ENCODE measurements at regions not wholly inside any gene's neighbourhood (a gene's known extent, or its start where the extent isn't known, plus 50 kb on each side); places are given as distances from the start of the nearest gene placed in this dataset.

- ChIA-PET POLR2A (no interaction called here), CTCF (no interaction called here)
- Histone ChIP-seq H3K9me3 (ENCODE audit: control insufficient read depth, insufficient read depth, low read depth, low read length) (no peaks in the 10 kb centered on the region), H3K4me3 (ENCODE audit: low read depth in 2 of 2, low read length in 2 of 2) (no peak overlapping the region), H3K4me1 (ENCODE audit: control insufficient read depth, insufficient read depth, low read length) (no peaks in the 10 kb centered on the region), H3K36me3 (ENCODE audit: control insufficient read depth, insufficient read depth, low read length) (no peaks in the 10 kb centered on the region), H3K27me3 (ENCODE audit: control insufficient read depth, insufficient read depth, low read length) (no peaks in the 10 kb centered on the region; the same call in 1 of the 2 replicates), H3K27ac (ENCODE audit: low read length) (no peak overlapping the region)
- intact Hi-C loops (cut with micrococcal nuclease; ENCODE audit: unreplicated experiment) = no loop called here
- DNase-seq (ENCODE audit: low read depth, low spot score) = no peak
- no peak for ATAC-seq
- TF ChIP-seq CTCF (IDR thresholded peaks at IDR 0.05) (no peak), POLR2AphosphoS5 (IDR thresholded peaks at IDR 0.05; ENCODE audit: low read depth, low read length) (no peak), SIN3A (IDR thresholded peaks at IDR 0.05; ENCODE audit: borderline replicate concordance, insufficient read depth, low read depth, low read length) (no peak), TCF7L2 (IDR thresholded peaks at IDR 0.05; ENCODE audit: low read depth, low read length) (no peak), REST (IDR thresholded peaks at IDR 0.05; ENCODE audit: insufficient read depth in 1 of 2, low read depth in 2 of 2, low read length in 1 of 2) (no peak)
- in situ Hi-C loops (cut with HindIII; ENCODE audit: low pct_unique_long_range_greater_than_20kb, low sequenced_read_pairs) = no loop called here
- BruUV-seq (replicated peaks) = no TSS peak
Observed at GRCh38 chr2:65921116-65921515, 488.7 kb upstream of the SPRED2 start.

GRCh38 chr2:65920659-65921058 is 488.3 kb upstream of the SPRED2 start:
- Histone ChIP-seq H3K27me3 (ENCODE audit: control insufficient read depth, insufficient read depth, low read length) (no peaks in the 10 kb centered on the region; the same call in 1 of the 2 replicates), H3K4me1 (ENCODE audit: control insufficient read depth, insufficient read depth, low read length) (no peaks in the 10 kb centered on the region), H3K36me3 (ENCODE audit: control insufficient read depth, insufficient read depth, low read length) (no peaks in the 10 kb centered on the region), H3K9me3 (ENCODE audit: control insufficient read depth, insufficient read depth, low read depth, low read length) (no peaks in the 10 kb centered on the region), H3K4me3 (ENCODE audit: low read depth in 2 of 2, low read length in 2 of 2) (no peak overlapping the region), H3K27ac (ENCODE audit: low read length) (no peak overlapping the region)
- ChIA-PET CTCF (no interaction called here), POLR2A (no interaction called here)
- TF ChIP-seq TCF7L2 (IDR thresholded peaks at IDR 0.05; ENCODE audit: low read depth, low read length) (no peak), POLR2AphosphoS5 (IDR thresholded peaks at IDR 0.05; ENCODE audit: low read depth, low read length) (no peak), SIN3A (IDR thresholded peaks at IDR 0.05; ENCODE audit: borderline replicate concordance, insufficient read depth, low read depth, low read length) (no peak), CTCF (IDR thresholded peaks at IDR 0.05) (no peak), REST (IDR thresholded peaks at IDR 0.05; ENCODE audit: insufficient read depth in 1 of 2, low read depth in 2 of 2, low read length in 1 of 2) (no peak)
- intact Hi-C loops (cut with micrococcal nuclease; ENCODE audit: unreplicated experiment) (no loop called here), in situ Hi-C loops (cut with HindIII; ENCODE audit: low pct_unique_long_range_greater_than_20kb, low sequenced_read_pairs) (no loop called here)
- DNase-seq (ENCODE audit: low read depth, low spot score) (no peak), ATAC-seq (no peak)
- BruUV-seq (replicated peaks) = no TSS peak

Measured in Panc1 (cell line).